HCT116 (cell line): ENCODE measurements at regions not wholly inside any gene's neighbourhood (a gene's known extent, or its start where the extent isn't known, plus 50 kb on each side); places are given as distances from the start of the nearest gene placed in this dataset.

Experiments
- ATAC-seq: fragments of 200-7000 bp; cut with Tn5 transposase; 2 replicates; pipeline ENCODE4 v1.9.1; 2020; ENCODE audit warnings: mild to moderate bottlenecking, moderate library complexity
- BruUV-seq: library from RNA; stranded (reverse); fragments of 400-500 nt; replicated peaks from 2 replicates; lab custom pipeline; 2021; lab: Mats Ljungman, UMichigan
- CTCF ChIA-PET: fragments of 300-600 bp; sonication (Branson Sonifier 250); formaldehyde crosslinking; loops from one replicate; lab custom pipeline; 2021; ENCODE audit warnings: antibody characterized with exemption; lab: Charles Lee
- POLR2A ChIA-PET: fragments of 300-600, 350-600 bp; sonication (Branson Sonifier 250); formaldehyde crosslinking; loops from one replicate; lab custom pipeline; 2021; ENCODE audit warnings: antibody characterized with exemption; lab: Charles Lee
- RAD21 ChIA-PET, 2 experiments: fragments of 300-600 bp; sonication (Branson Sonifier 250); formaldehyde crosslinking; loops; one replicate each; lab custom pipeline; 2023; ENCODE audit warnings: low total read pairs in 2 of 2; ENCODE audit not compliant: uncharacterized antibody in 2 of 2, unreplicated experiment in 2 of 2, low non-redundant PET in 1 of 2; lab: Charles Lee
- DNase-seq: peaks from one replicate; pipeline ENCODE4 v3.0.0-alpha.2; 2010; ENCODE audit warnings: low read depth, low spot score
- H2AFZ ChIP-seq: fragments of 200-600 bp; shearing (Covaris generic), sonication (generic); 2 replicates; pipeline ENCODE4 v1.6.1; 2017; ENCODE audit warnings: low read depth, mixed run types, mixed read lengths, antibody characterized with exemption, low read length; ENCODE audit not compliant: poor library complexity, severe bottlenecking
- H3K27ac ChIP-seq: 2 replicates; pipeline ENCODE4 v1.5.1; 2012; ENCODE audit warnings: low read depth, low read length
- H3K27me3 ChIP-seq: fragments of 200-600 bp; sonication (generic); 2 replicates; pipeline ENCODE4 v1.6.1; 2016; ENCODE audit warnings: mixed run types, low read length, mixed read lengths; ENCODE audit not compliant: insufficient read depth
- H3K36me3 ChIP-seq, 2 experiments: fragments of 200-500 bp in 1 of 2; fragments of 200-600 bp in 1 of 2; sonication (Bioruptor generic) in 1 of 2; sonication (generic) in 1 of 2; 2 replicates each; pipeline versions ENCODE4 v1.5.1 to v1.6.1; 2014 to 2016; ENCODE audit warnings: low read length in 2 of 2, inconsistent platforms in 1 of 2, mixed read lengths in 1 of 2, mixed run types in 1 of 2; ENCODE audit not compliant: insufficient read depth in 2 of 2, control insufficient read depth in 1 of 2
- H3K4me1 ChIP-seq, 2 experiments: fragments of 200-600 bp in 1 of 2; sonication (generic) in 1 of 2; 2 replicates each; pipeline versions ENCODE4 v1.5.1 to v1.6.1; 2012 to 2017; ENCODE audit warnings: low read length in 2 of 2, inconsistent platforms in 1 of 2, mild to moderate bottlenecking in 1 of 2, mixed read lengths in 1 of 2, mixed run types in 1 of 2, moderate library complexity in 1 of 2; ENCODE audit not compliant: insufficient read depth in 2 of 2, control insufficient read depth in 1 of 2
- H3K4me2 ChIP-seq: fragments of 200-600 bp; sonication (generic); 2 replicates; pipeline ENCODE4 v1.6.1; 2017; ENCODE audit warnings: mixed run types, low read length, mixed read lengths
- H3K4me3 ChIP-seq, 2 experiments: fragments of 200-600 bp in 1 of 2; sonication (generic) in 1 of 2; replicated peaks in 1 of 2; 2 replicates each; pipeline ENCODE4 v1.5.1; 2011 to 2016; ENCODE audit warnings: low read length in 2 of 2, control low read depth in 1 of 2, low read depth in 1 of 2, mild to moderate bottlenecking in 1 of 2, mixed read lengths in 1 of 2, mixed run types in 1 of 2
- H3K79me2 ChIP-seq: fragments of 200-600 bp; sonication (generic); 2 replicates; pipeline ENCODE4 v1.6.1; 2017; ENCODE audit warnings: mild to moderate bottlenecking, mixed run types, low read length, moderate library complexity, mixed read lengths; ENCODE audit not compliant: insufficient read depth
- H3K9ac ChIP-seq: fragments of 200-600 bp; sonication (generic); 2 replicates; pipeline ENCODE4 v1.6.1; 2016; ENCODE audit warnings: low read length, mixed read lengths
- H3K9me2 ChIP-seq: fragments of 200-600 bp; sonication (generic), shearing (Covaris generic); 2 replicates; pipeline ENCODE4 v1.6.1; 2017; ENCODE audit warnings: mixed run types, mild to moderate bottlenecking, moderate library complexity; ENCODE audit not compliant: insufficient read depth
- H3K9me3 ChIP-seq, 2 experiments: fragments of 200-500 bp in 1 of 2; fragments of 200-600 bp in 1 of 2; sonication (Bioruptor generic) in 1 of 2; sonication (generic) in 1 of 2; 2 replicates each; pipeline ENCODE4 v1.6.1; 2014 to 2017; ENCODE audit warnings: low read length in 2 of 2, mixed read lengths in 2 of 2, inconsistent platforms in 1 of 2, low read depth in 1 of 2, mild to moderate bottlenecking in 1 of 2, mixed run types in 1 of 2, moderate library complexity in 1 of 2; ENCODE audit not compliant: control insufficient read depth in 1 of 2, insufficient read depth in 1 of 2
- H4K20me1 ChIP-seq: fragments of 200-600 bp; sonication (generic), shearing (Covaris generic); 2 replicates; pipeline ENCODE4 v1.6.1; 2017; ENCODE audit warnings: mixed run types, mild to moderate bottlenecking, moderate library complexity; ENCODE audit not compliant: insufficient read depth
- ELF1 ChIP-seq: IDR thresholded peaks from 2 replicates; pipeline ENCODE4 v1.6.1; 2012; ENCODE audit warnings: low read depth, borderline replicate concordance
- EZH2phosphoT487 ChIP-seq: fragments of 200-600 bp; IDR thresholded peaks from 2 replicates; pipeline ENCODE4 v1.6.1; 2018; ENCODE audit warnings: antibody characterized with exemption, borderline replicate concordance
- FOSL1 ChIP-seq: IDR thresholded peaks from 2 replicates; pipeline ENCODE4 v1.6.1; 2012; ENCODE audit warnings: low read depth
- POLR2AphosphoS5 ChIP-seq: IDR thresholded peaks from 2 replicates; pipeline ENCODE4 v1.6.1; 2011; ENCODE audit warnings: mild to moderate bottlenecking, low read depth, low read length, moderate library complexity
- SIN3A ChIP-seq: IDR thresholded peaks from 2 replicates; pipeline ENCODE4 v1.6.1; 2012; ENCODE audit warnings: low read depth
- SP1 ChIP-seq: IDR thresholded peaks from 2 replicates; pipeline ENCODE4 v1.6.1; 2012; ENCODE audit warnings: low read depth
- SRF ChIP-seq: IDR thresholded peaks from 2 replicates; pipeline ENCODE4 v1.6.1; 2012; ENCODE audit warnings: low read depth
- ZFX ChIP-seq: fragments of 450-650 bp; IDR thresholded peaks from 2 replicates; pipeline ENCODE4 v1.6.1; 2017
- ZNF274 ChIP-seq: fragments of 200-500 bp; sonication (Bioruptor generic); IDR thresholded peaks from 2 replicates; pipeline ENCODE4 v1.6.1; 2014; ENCODE audit warnings: mild to moderate bottlenecking, low read depth, low read length, inconsistent platforms
- intact Hi-C: fragments of 100-400 bp; cut with micrococcal nuclease; formaldehyde crosslinking; loops from 2 replicates; pipeline ENCODE4 v1.10.0; 2022
- TF ChIP-seq, protein P1 (sequence below), 3 experiments: fragments of 200-600 bp in 1 of 3; sonication (generic) in 1 of 3; IDR thresholded peaks in 2 of 3; conservative IDR thresholded peaks in 1 of 3; 2 replicates each; pipeline ENCODE4 v1.5.1; 2012 to 2017; ENCODE audit warnings: low read depth in 2 of 3, low read length in 2 of 3, antibody characterized with exemption in 1 of 3, borderline replicate concordance in 1 of 3, control low read depth in 1 of 3, mild to moderate bottlenecking in 1 of 3, mixed read lengths in 1 of 3, mixed run types in 1 of 3, moderate library complexity in 1 of 3; ENCODE audit not compliant: insufficient read depth in 1 of 3
- TF ChIP-seq, protein P2 (sequence below): IDR thresholded peaks from 2 replicates; pipeline ENCODE4 v1.6.1; 2012
- TF ChIP-seq, protein P3 (sequence below): IDR thresholded peaks from 2 replicates; pipeline ENCODE4 v1.6.1; 2012
- TF ChIP-seq, protein P4 (sequence below): IDR thresholded peaks from 2 replicates; pipeline ENCODE4 v1.6.1; 2011; ENCODE audit warnings: mild to moderate bottlenecking, low read length, moderate library complexity; ENCODE audit not compliant: insufficient replicate concordance; ENCODE audit errors: extremely low read depth

DNA sequence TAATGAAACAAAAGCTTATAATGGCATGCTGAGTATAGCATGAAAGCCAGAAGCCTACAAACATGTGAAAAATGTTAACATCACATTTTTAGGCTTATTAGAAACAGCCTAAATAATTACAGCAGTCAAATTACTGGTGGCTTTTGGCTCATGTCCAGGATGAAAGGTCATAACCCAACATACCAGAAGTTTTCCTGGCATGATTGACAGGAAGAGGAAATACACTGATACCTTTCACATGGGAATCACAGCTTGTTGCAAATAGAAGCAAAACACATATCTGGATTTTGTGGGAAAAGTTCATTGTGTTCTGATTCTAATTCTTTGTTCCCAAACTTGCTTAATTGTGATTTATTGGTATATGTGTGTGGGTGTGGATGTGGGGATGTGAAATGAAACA, 393.5 kb upstream of the ARRDC4 start (continued):
- TF ChIP-seq, protein P1, sequence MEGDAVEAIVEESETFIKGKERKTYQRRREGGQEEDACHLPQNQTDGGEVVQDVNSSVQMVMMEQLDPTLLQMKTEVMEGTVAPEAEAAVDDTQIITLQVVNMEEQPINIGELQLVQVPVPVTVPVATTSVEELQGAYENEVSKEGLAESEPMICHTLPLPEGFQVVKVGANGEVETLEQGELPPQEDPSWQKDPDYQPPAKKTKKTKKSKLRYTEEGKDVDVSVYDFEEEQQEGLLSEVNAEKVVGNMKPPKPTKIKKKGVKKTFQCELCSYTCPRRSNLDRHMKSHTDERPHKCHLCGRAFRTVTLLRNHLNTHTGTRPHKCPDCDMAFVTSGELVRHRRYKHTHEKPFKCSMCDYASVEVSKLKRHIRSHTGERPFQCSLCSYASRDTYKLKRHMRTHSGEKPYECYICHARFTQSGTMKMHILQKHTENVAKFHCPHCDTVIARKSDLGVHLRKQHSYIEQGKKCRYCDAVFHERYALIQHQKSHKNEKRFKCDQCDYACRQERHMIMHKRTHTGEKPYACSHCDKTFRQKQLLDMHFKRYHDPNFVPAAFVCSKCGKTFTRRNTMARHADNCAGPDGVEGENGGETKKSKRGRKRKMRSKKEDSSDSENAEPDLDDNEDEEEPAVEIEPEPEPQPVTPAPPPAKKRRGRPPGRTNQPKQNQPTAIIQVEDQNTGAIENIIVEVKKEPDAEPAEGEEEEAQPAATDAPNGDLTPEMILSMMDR (IDR thresholded peaks at IDR 0.05 in 2 of 3, conservative IDR thresholded peaks at IDR 0.05 in 1 of 3; ENCODE audit: borderline replicate concordance in 1 of 3, insufficient read depth in 1 of 3, low read depth in 2 of 3, low read length in 2 of 3): no peak

DNA sequence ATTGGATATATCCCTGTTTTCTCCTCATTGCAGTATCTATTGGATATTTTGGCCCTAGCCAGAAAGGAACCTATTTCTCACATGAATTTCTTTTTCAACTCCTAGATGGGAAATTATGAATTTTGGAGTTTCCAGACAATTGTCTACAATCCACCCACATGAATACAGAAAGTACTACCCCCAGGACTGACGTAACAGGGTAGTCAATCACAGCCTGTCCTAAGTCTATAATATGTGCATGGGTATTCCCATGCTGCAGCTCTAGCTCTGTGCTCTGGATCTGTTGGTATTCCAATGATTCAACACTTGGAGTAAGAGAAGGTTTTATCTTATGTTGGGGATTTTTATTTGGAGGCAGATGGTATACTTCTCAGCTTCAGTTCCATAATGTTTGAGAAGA, 393.1 kb upstream of the ARRDC4 start:
- no peaks in the 10 kb centered on the region for H3K4me1 ChIP-seq
- POLR2A ChIA-PET: no interaction called here
- no peak overlapping the region for H2AFZ ChIP-seq

More for the DNA sequence above, 393.1 kb upstream of the ARRDC4 start:
- CTCF ChIA-PET: no interaction called here
- Histone ChIP-seq H3K36me3 (no peaks in the 10 kb centered on the region), H3K27ac (no peak overlapping the region), H3K4me2 (no peak overlapping the region), H3K9me2 (no peaks in the 10 kb centered on the region), H3K27me3 (no peaks in the 10 kb centered on the region), H3K9me3 (no peaks in the 10 kb centered on the region; a peak in 2 of 4 replicates), H3K4me3 (no peak overlapping the region), H3K9ac (no peak overlapping the region), H4K20me1 (no peaks in the 10 kb centered on the region), H3K79me2 (no peaks in the 10 kb centered on the region)
- RAD21 ChIA-PET: no interaction called here
- no TSS peak for BruUV-seq
- DNase-seq (no peak), ATAC-seq (no peak)
- intact Hi-C loops: no loop called here
- TF ChIP-seq SIN3A (no peak), ZFX (no peak), FOSL1 (no peak), SRF (no peak), EZH2phosphoT487 (no peak), POLR2AphosphoS5 (no peak), ZNF274 (no peak), ELF1 (no peak), SP1 (no peak)
- TF ChIP-seq, protein P1 (IDR thresholded peaks at IDR 0.05 in 2 of 3, conservative IDR thresholded peaks at IDR 0.05 in 1 of 3; ENCODE audit: borderline replicate concordance in 1 of 3, insufficient read depth in 1 of 3, low read depth in 2 of 3, low read length in 2 of 3): no peak
- TF ChIP-seq, protein P2, sequence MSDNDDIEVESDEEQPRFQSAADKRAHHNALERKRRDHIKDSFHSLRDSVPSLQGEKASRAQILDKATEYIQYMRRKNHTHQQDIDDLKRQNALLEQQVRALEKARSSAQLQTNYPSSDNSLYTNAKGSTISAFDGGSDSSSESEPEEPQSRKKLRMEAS: no peak
- TF ChIP-seq, protein P3, sequence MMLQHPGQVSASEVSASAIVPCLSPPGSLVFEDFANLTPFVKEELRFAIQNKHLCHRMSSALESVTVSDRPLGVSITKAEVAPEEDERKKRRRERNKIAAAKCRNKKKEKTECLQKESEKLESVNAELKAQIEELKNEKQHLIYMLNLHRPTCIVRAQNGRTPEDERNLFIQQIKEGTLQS: no peak
- TF ChIP-seq, protein P4, sequence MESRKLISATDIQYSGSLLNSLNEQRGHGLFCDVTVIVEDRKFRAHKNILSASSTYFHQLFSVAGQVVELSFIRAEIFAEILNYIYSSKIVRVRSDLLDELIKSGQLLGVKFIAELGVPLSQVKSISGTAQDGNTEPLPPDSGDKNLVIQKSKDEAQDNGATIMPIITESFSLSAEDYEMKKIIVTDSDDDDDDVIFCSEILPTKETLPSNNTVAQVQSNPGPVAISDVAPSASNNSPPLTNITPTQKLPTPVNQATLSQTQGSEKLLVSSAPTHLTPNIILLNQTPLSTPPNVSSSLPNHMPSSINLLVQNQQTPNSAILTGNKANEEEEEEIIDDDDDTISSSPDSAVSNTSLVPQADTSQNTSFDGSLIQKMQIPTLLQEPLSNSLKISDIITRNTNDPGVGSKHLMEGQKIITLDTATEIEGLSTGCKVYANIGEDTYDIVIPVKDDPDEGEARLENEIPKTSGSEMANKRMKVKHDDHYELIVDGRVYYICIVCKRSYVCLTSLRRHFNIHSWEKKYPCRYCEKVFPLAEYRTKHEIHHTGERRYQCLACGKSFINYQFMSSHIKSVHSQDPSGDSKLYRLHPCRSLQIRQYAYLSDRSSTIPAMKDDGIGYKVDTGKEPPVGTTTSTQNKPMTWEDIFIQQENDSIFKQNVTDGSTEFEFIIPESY: no peak
